Body of pancreas (tissue), 4 donors: ENCODE measurements at regions not wholly inside any gene's neighbourhood (a gene's known extent, or its start where the extent isn't known, plus 50 kb on each side); places are given as distances from the start of the nearest gene placed in this dataset.

Source experiments
- CTCF ChIP-seq, 7 experiments: fragments of 450-650 bp in 4 of 7; fragments of 200-600 bp in 3 of 7; sonication (generic) in 3 of 7; IDR thresholded peaks; one replicate each; pipeline ENCODE4 v1.5.1; 2016 to 2019; ENCODE audit warnings: antibody characterized with exemption in 7 of 7
- POLR2A ChIP-seq, 3 donors: fragments of 450-650 bp; IDR thresholded peaks; one replicate each; pipeline ENCODE4 v1.6.1; 2016; ENCODE audit warnings: antibody characterized with exemption in 3 of 3, mild to moderate bottlenecking in 2 of 3

- TF ChIP-seq CTCF (IDR thresholded peaks at IDR 0.05): no peak
- TF ChIP-seq POLR2A (IDR thresholded peaks at IDR 0.05): no peak
Measured at GRCh38 chr6:160929361-160929760, 62.2 kb upstream of the MAP3K4 start.
